GM18505 (cell line): ENCODE measurements at regions not wholly inside any gene's neighbourhood (a gene's known extent, or its start where the extent isn't known, plus 50 kb on each side); places are given as distances from the start of the nearest gene placed in this dataset.

Experiments used
- ATAC-seq: cut with Tn5 transposase; IDR thresholded peaks from one replicate; pipeline ENCODE4 v1.9.1; 2021; ENCODE audit not compliant: unreplicated experiment
- POLR2A ChIP-seq: IDR thresholded peaks from 4 replicates; pipeline ENCODE4 v1.6.1; 2011; ENCODE audit warnings: borderline replicate concordance; ENCODE audit not compliant: insufficient read depth, insufficient read length; ENCODE audit errors: extremely low read depth

GRCh38 chr16:86681757-86682106 lies 103.4 kb downstream of the FOXL1 start:
- no peak for ATAC-seq
- TF ChIP-seq POLR2A = no peak

GRCh38 chr16:86682219-86682904 lies 104.0 kb downstream of the FOXL1 start:
- no peak for ATAC-seq
- no peak for TF ChIP-seq POLR2A

DNA sequence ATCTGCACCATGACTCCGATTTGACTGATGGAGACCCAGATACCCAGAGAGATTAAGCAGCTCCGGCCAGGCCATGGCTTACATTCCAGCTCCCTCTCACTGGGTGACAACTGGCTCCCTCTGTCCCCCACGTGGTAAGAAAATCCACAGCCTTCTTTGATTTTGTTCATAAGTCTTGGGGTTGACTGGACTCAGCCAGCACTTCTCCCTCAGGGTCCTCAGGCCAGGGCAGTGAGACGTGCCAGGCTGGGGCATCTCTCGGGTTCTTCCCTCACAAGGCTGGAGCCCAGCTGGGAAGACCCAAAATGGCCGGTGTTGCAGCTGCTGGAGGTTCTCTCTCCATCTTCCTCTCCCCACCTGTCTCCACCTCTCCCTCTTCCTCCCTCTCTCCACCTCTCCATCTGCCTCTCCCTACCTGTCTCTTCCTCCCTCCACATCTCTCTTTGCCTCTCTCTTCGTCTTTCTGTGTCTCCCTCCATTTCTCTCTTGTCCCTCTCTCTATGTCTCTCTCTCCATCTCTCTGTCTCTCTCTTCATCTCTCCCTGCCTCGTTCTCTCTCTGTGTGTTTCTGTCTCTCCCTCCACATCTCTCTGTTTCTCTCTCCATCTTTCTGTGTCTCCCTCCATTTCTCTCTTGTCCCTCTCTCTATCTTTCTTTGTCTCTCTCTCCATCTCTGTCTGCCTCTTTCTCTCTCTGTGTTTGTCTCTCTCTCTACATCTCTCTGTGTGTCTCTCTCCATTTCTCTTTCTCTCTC lies 105.3 kb downstream of the FOXL1 start:
- no peak for TF ChIP-seq POLR2A
- no peak for ATAC-seq

DNA sequence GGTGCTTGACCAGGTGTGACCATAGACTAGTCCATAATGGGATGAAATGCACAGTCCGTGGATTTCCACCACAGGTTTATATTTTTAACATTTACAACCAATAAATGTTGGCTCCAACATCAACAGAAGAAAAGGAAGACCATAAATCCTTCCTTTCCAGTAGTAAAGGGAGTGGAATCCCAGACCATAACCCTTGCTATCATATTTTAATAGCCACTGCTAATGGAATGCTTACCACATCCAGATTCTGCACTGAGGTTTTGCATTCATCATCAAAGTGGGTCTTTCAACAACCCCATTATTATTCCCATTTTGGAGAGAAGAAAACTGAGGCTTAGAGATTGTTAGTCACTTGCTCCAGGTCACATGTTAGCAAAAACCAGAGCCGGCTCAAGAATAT lies 106.7 kb downstream of the FOXL1 start:
- no peak for TF ChIP-seq POLR2A
- no peak for ATAC-seq

- no peak for ATAC-seq
- TF ChIP-seq POLR2A = no peak
Observed at GRCh38 chr16:86690970-86691369, 112.6 kb downstream of the FOXL1 start.

GRCh38 chr16:86692426-86692825 lies 114.1 kb downstream of the FOXL1 start:
- no peak for TF ChIP-seq POLR2A
- ATAC-seq = no peak

GRCh38 chr16:86693033-86693432 lies 114.7 kb downstream of the FOXL1 start:
- no peak for TF ChIP-seq POLR2A
- ATAC-seq = no peak

DNA sequence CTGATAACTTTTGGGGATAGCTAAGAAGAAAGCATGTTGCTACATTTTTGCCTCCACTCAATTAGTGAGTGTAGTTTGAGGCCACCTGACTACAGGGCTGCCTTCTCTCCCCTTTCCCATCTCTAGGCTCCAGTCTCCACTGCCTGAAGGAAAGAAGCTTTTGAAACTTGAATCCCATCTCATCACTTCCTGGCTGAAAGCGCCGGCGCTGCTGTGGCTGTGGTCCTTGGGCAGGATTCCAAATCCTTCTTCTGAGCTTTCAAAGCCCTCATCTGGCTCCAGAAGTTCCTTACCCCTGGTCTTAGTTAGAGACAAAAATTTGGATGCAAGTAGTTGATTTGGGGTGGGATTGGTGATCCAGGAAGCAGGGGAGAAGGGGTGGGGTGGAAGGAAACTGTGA lies 119.4 kb downstream of the FOXL1 start:
- ATAC-seq = no peak
- no peak for TF ChIP-seq POLR2A

GRCh38 chr16:86700046-86700945 lies 121.9 kb downstream of the FOXL1 start:
- no peak for ATAC-seq
- no peak for TF ChIP-seq POLR2A

- no peak for TF ChIP-seq POLR2A
- ATAC-seq = no peak
Observed at GRCh38 chr16:86701286-86701975, 123.1 kb downstream of the FOXL1 start.

GRCh38 chr16:86702824-86703588 lies 124.7 kb downstream of the FOXL1 start:
- no peak for TF ChIP-seq POLR2A
- ATAC-seq = no peak

DNA sequence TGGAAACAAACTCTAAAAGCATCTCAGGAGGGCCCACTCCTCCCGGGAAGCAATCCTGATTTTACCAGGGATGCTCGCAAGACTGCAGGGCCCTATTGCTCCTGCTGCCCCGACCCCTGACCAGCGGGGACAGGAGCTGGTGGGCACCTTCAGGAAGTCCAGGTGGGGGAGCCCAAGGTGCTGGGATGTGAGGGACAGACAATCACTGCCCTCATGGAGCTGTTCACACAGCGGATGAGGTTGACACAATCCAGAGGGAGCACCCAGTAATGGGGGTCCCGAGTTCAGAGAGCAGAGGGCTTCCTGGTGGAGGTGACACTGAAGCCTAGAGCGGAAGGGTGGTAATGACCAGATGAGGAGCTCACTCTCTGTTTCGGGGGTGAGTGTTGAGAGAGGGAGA lies 126.2 kb downstream of the FOXL1 start:
- no peak for TF ChIP-seq POLR2A
- no peak for ATAC-seq

GRCh38 chr16:86706726-86707125 lies 128.4 kb downstream of the FOXL1 start:
- ATAC-seq = no peak
- no peak for TF ChIP-seq POLR2A

GRCh38 chr16:86707171-86707570 lies 128.8 kb downstream of the FOXL1 start:
- no peak for TF ChIP-seq POLR2A

More at GRCh38 chr16:86707171-86707570, 128.8 kb downstream of the FOXL1 start:
- no peak for ATAC-seq
